ENCODE measurements at regions not wholly inside any gene's neighbourhood (a gene's known extent, or its start where the extent isn't known, plus 50 kb on each side); places are given as distances from the start of the nearest gene placed in this dataset.

GRCh38 chr3:73326396-73326795 lies 264.9 kb downstream of the EBLN2 start:
- no peak overlapping the region for H3K4me3 ChIP-seq
- peaks cover 0 to 12% (median 2%) of the 10 kb centered on the region in 4 donors for H3K4me1 ChIP-seq
- WGBS, result 85% methylated on average over 3 of the region's 3 CpGs
- TF ChIP-seq POLR2A (IDR thresholded peaks at IDR 0.05; ENCODE audit: low read depth), result no peak
- TF ChIP-seq POLR2AphosphoS5 (IDR thresholded peaks at IDR 0.05), result no peak
- no peak for TF ChIP-seq CTCF (IDR thresholded peaks at IDR 0.05)
- no peak for TF ChIP-seq EP300 (IDR thresholded peaks at IDR 0.05)
- H3K27me3 ChIP-seq, result no peaks in the 10 kb centered on the region
- no peak for DNase-seq (ENCODE audit: extremely low spot score)
- peaks cover 0 to 6% (median 2%) of the 10 kb centered on the region in 4 donors for H3K9me3 ChIP-seq
- no peak overlapping the region for H3K27ac ChIP-seq (replicated peaks in 1 of 4)
- intact Hi-C loops (cut with DNase I), result no loop called here
- H3K36me3 ChIP-seq, result no peaks in the 10 kb centered on the region

- intact Hi-C loops (cut with DNase I), result no loop called here
- Histone ChIP-seq H3K27me3 (no peaks in the 10 kb centered on the region), H3K4me3 (no peak overlapping the region), H3K4me1 (peaks cover 0 to 12% (median 2%) of the 10 kb centered on the region in 4 donors), H3K27ac (replicated peaks in 1 of 4) (no peak overlapping the region), H3K9me3 (peaks cover 0 to 6% (median 2%) of the 10 kb centered on the region in 4 donors), H3K36me3 (no peaks in the 10 kb centered on the region)
- no peak for DNase-seq (ENCODE audit: extremely low spot score)
- TF ChIP-seq CTCF (IDR thresholded peaks at IDR 0.05), result no peak
- TF ChIP-seq POLR2AphosphoS5 (IDR thresholded peaks at IDR 0.05), result no peak
- TF ChIP-seq EP300 (IDR thresholded peaks at IDR 0.05), result no peak
- no peak for TF ChIP-seq POLR2A (IDR thresholded peaks at IDR 0.05; ENCODE audit: low read depth)
- WGBS, result 79% methylated on average over 3 of the region's 3 CpGs
Measured at GRCh38 chr3:73327052-73327451, 265.6 kb downstream of the EBLN2 start.

Small RNA genes lying in the stretch of these regions (small RNA-seq; reads per million reads assigned to genes)
- gene RNU6-1270P, result 0 reads per million in 3 donors
